Thyroid gland (tissue), 4 donors: ENCODE measurements at regions not wholly inside any gene's neighbourhood (a gene's known extent, or its start where the extent isn't known, plus 50 kb on each side); places are given as distances from the start of the nearest gene placed in this dataset.

Source experiments
- CTCF ChIP-seq, 6 experiments: fragments of 200-600 bp in 3 of 6; fragments of 450-650 bp in 3 of 6; sonication (generic) in 3 of 6; IDR thresholded peaks; one replicate each; pipeline ENCODE4 v1.5.1; 2016 to 2019; ENCODE audit warnings: antibody characterized with exemption in 6 of 6, mild to moderate bottlenecking in 2 of 6, inconsistent platforms in 1 of 6, moderate library complexity in 1 of 6
- POLR2A ChIP-seq, 2 donors: fragments of 450-650 bp; IDR thresholded peaks; one replicate each; pipeline ENCODE4 v1.6.1; 2017; ENCODE audit warnings: antibody characterized with exemption in 2 of 2, mild to moderate bottlenecking in 2 of 2, moderate library complexity in 1 of 2

- no peak for TF ChIP-seq CTCF (IDR thresholded peaks at IDR 0.05)
- no peak for TF ChIP-seq POLR2A (IDR thresholded peaks at IDR 0.05)
Observed at GRCh38 chr15:29455530-29455929, 185.9 kb upstream of the NSMCE3 start.
